Stimulated activated naive CD8-positive, alpha-beta T cell treated with anti-CD3 and anti-CD28 coated beads, Interleukin-15, Interleukin-2, amounts not matched to agents 100 ng/mL and 50 ng/mL, for 24 hours (primary cell): ENCODE measurements at regions not wholly inside any gene's neighbourhood (a gene's known extent, or its start where the extent isn't known, plus 50 kb on each side); places are given as distances from the start of the nearest gene placed in this dataset.

Experiments used
- H3K27ac Mint-ChIP-seq: one replicate; pipeline ENCODE4 v1.8.0; 2021; ENCODE audit warnings: mild to moderate bottlenecking, mixed read lengths
- H3K27me3 Mint-ChIP-seq: one replicate; pipeline ENCODE4 v1.8.0; 2021; ENCODE audit warnings: mixed read lengths
- H3K36me3 Mint-ChIP-seq: one replicate; pipeline ENCODE4 v1.8.0; 2021; ENCODE audit warnings: low read depth, mixed read lengths
- H3K4me1 Mint-ChIP-seq: one replicate; pipeline ENCODE4 v1.8.0; 2021; ENCODE audit warnings: low read depth, mixed read lengths
- H3K4me3 Mint-ChIP-seq: one replicate; pipeline ENCODE4 v1.8.0; 2021; ENCODE audit warnings: mild to moderate bottlenecking, mixed read lengths
- H3K9me3 Mint-ChIP-seq: one replicate; pipeline ENCODE4 v1.8.0; 2021; ENCODE audit warnings: mixed read lengths

DNA sequence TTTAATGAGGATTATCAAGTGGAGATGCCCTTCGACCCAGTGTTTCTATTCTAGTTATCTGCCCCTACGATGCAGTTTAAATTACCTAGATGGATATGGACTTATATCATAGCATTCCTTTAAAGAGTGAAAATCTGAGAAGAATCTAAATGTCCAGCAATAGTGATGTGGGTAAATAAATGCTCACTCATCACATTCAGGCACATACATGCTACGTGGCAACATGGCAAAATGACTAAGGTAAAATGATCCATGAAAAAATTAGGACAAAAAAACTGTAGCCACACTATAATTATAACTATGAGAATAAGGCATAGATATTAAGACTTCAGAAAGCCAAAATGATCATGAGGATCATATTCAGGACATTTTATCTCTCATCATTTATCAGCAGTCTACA, 82.4 kb upstream of the PDE1C start:
- H3K9me3 Mint-ChIP-seq = no peaks in the 10 kb centered on the region

GRCh38 chr7:32150589-32150988, 80.4 kb upstream of the PDE1C start:
- Mint-ChIP-seq H3K4me3 (no peak overlapping the region), H3K27me3 (no peaks in the 10 kb centered on the region), H3K27ac (no peak overlapping the region), H3K9me3 (no peaks in the 10 kb centered on the region), H3K36me3 (no peaks in the 10 kb centered on the region), H3K4me1 (no peaks in the 10 kb centered on the region)

More for the DNA sequence above, 82.4 kb upstream of the PDE1C start:
- Mint-ChIP-seq H3K27ac (no peak overlapping the region), H3K4me3 (no peak overlapping the region), H3K36me3 (no peaks in the 10 kb centered on the region), H3K27me3 (no peaks in the 10 kb centered on the region), H3K4me1 (no peaks in the 10 kb centered on the region)

GRCh38 chr7:32150039-32150438, 79.8 kb upstream of the PDE1C start:
- Mint-ChIP-seq H3K4me3 (no peak overlapping the region), H3K27ac (no peak overlapping the region), H3K27me3 (no peaks in the 10 kb centered on the region), H3K9me3 (no peaks in the 10 kb centered on the region), H3K36me3 (no peaks in the 10 kb centered on the region), H3K4me1 (no peaks in the 10 kb centered on the region)

GRCh38 chr7:32147546-32148268, 77.5 kb upstream of the PDE1C start:
- no peaks in the 10 kb centered on the region for H3K9me3 Mint-ChIP-seq
- no peak overlapping the region for H3K27ac Mint-ChIP-seq
- H3K27me3 Mint-ChIP-seq = no peaks in the 10 kb centered on the region
- H3K4me1 Mint-ChIP-seq = no peaks in the 10 kb centered on the region
- no peak overlapping the region for H3K4me3 Mint-ChIP-seq
- no peaks in the 10 kb centered on the region for H3K36me3 Mint-ChIP-seq

- no peaks in the 10 kb centered on the region for H3K9me3 Mint-ChIP-seq
- H3K27ac Mint-ChIP-seq = no peak overlapping the region
- no peaks in the 10 kb centered on the region for H3K4me1 Mint-ChIP-seq
- no peaks in the 10 kb centered on the region for H3K36me3 Mint-ChIP-seq
- H3K4me3 Mint-ChIP-seq = no peak overlapping the region
- no peaks in the 10 kb centered on the region for H3K27me3 Mint-ChIP-seq
These were observed 75.7 kb upstream of the PDE1C start for GRCh38 chr7:32145911-32146310.

DNA sequence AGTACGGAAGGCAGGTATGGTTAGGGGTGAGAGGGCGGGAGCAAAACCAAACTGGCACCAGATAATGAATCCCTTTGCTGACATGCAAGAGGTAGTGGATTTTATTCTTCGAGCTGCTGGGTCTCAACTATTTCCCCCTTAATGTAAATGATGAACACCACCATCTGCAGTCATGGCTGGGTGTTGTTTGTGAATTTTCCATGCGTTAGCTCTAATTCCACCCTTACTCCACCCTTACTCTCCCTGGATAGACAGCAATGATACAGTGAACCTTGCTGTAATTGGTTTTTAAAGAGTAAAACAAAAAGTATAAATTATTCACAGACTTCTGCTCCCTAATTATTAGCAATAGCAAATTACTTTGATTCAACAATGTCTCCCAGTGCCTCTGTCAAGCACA, 74.5 kb upstream of the PDE1C start:
- H3K9me3 Mint-ChIP-seq = no peaks in the 10 kb centered on the region
- H3K36me3 Mint-ChIP-seq = no peaks in the 10 kb centered on the region
- no peak overlapping the region for H3K4me3 Mint-ChIP-seq
- no peak overlapping the region for H3K27ac Mint-ChIP-seq
- H3K4me1 Mint-ChIP-seq = no peaks in the 10 kb centered on the region
- H3K27me3 Mint-ChIP-seq = no peaks in the 10 kb centered on the region

DNA sequence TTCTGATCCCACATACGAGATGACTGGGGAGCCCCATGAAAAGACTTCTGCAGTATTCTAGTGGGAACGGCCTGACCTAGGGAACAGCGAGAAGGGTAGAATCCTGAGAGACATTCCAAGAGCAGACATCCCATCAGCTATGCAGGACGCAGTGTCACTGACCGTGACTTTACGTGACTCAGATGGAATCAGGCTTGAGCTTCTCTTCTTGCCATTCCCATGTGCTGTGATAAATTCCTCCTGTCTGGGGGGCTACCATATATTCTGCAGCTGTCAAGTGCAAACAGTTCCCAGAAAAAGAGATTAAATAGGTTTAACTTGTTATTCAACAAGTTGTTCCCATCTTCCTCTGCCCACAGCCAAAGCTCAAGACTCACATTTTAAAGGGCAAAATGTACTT, 73.1 kb upstream of the PDE1C start:
- H3K36me3 Mint-ChIP-seq = no peaks in the 10 kb centered on the region
- no peaks in the 10 kb centered on the region for H3K9me3 Mint-ChIP-seq
- no peak overlapping the region for H3K4me3 Mint-ChIP-seq
- no peaks in the 10 kb centered on the region for H3K27me3 Mint-ChIP-seq
- no peak overlapping the region for H3K27ac Mint-ChIP-seq
- H3K4me1 Mint-ChIP-seq = no peaks in the 10 kb centered on the region

GRCh38 chr7:32142649-32143048, 72.4 kb upstream of the PDE1C start:
- Mint-ChIP-seq H3K36me3 (no peaks in the 10 kb centered on the region), H3K4me3 (no peak overlapping the region), H3K27ac (no peak overlapping the region), H3K9me3 (no peaks in the 10 kb centered on the region), H3K4me1 (no peaks in the 10 kb centered on the region), H3K27me3 (no peaks in the 10 kb centered on the region)

DNA sequence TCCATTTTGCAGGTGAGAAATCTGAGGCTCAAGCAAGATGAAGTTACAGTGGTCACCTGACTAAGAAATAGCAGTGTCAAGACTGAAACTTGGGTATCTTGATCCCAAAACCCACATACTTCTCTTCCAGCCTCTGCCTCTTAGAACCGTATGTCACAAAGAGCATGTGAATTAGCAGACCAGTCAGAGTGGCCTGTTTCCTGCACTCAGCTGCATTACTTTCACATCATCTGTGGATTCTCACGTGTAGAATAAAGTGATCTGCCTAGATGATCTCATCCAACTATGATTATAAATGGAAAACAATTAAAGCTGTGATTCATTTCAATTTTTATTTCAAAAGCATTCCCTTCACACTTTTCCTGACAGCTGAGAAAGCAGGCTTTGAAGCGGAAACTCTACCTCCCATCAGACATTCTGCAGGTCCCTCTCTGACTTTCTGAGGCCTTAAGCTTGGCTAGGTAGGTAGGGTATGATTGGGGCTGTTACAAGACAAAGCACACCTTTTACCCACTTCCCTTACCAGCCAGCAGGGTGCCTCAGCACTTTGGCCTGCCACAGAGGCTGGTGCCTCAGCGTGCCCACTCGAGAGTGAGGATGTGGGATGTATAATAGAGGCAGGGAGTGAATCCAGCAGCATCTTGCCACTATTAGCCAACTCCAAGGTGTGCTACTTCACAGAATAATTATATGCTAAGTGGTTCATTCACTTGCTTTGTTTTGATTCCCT, 70.2 kb upstream of the PDE1C start:
- peaks cover 4% of the 10 kb centered on the region for H3K9me3 Mint-ChIP-seq
- H3K4me1 Mint-ChIP-seq = no peaks in the 10 kb centered on the region
- H3K27me3 Mint-ChIP-seq = no peaks in the 10 kb centered on the region
- H3K27ac Mint-ChIP-seq = no peak overlapping the region
- H3K36me3 Mint-ChIP-seq = no peaks in the 10 kb centered on the region
- H3K4me3 Mint-ChIP-seq = no peak overlapping the region

- Mint-ChIP-seq H3K4me1 (no peaks in the 10 kb centered on the region), H3K36me3 (no peaks in the 10 kb centered on the region), H3K27ac (no peak overlapping the region), H3K4me3 (no peak overlapping the region), H3K27me3 (no peaks in the 10 kb centered on the region), H3K9me3 (peaks cover 12% of the 10 kb centered on the region)
These were observed 66.9 kb upstream of the PDE1C start for GRCh38 chr7:32137059-32137458.

- H3K4me1 Mint-ChIP-seq = no peaks in the 10 kb centered on the region
- no peaks in the 10 kb centered on the region for H3K36me3 Mint-ChIP-seq
- H3K27ac Mint-ChIP-seq = no peak overlapping the region
- H3K4me3 Mint-ChIP-seq = no peak overlapping the region
- peaks cover 4% of the 10 kb centered on the region for H3K27me3 Mint-ChIP-seq
- peaks cover 17% of the 10 kb centered on the region for H3K9me3 Mint-ChIP-seq
These were observed 60.9 kb upstream of the PDE1C start for GRCh38 chr7:32131091-32131490.

- no peaks in the 10 kb centered on the region for H3K4me1 Mint-ChIP-seq
- H3K9me3 Mint-ChIP-seq = peaks cover 13% of the 10 kb centered on the region
- no peak overlapping the region for H3K4me3 Mint-ChIP-seq
- H3K36me3 Mint-ChIP-seq = no peaks in the 10 kb centered on the region
- H3K27me3 Mint-ChIP-seq = peaks cover 4% of the 10 kb centered on the region
- H3K27ac Mint-ChIP-seq = no peak overlapping the region
These were observed 56.6 kb upstream of the PDE1C start for GRCh38 chr7:32126843-32127242.
